GM12891 (cell line): ENCODE measurements at regions not wholly inside any gene's neighbourhood (a gene's known extent, or its start where the extent isn't known, plus 50 kb on each side); places are given as distances from the start of the nearest gene placed in this dataset.

Experiments
- POLR2A ChIP-seq: IDR thresholded peaks from 2 replicates; pipeline ENCODE4 v1.6.1; 2011; ENCODE audit warnings: low read depth, low read length, control low read depth
- POLR2AphosphoS5 ChIP-seq: IDR thresholded peaks from 2 replicates; pipeline ENCODE4 v1.6.1; 2011; ENCODE audit warnings: low read depth, low read length, control low read depth
- SPI1 ChIP-seq: IDR thresholded peaks from 2 replicates; pipeline ENCODE4 v1.6.1; 2011; ENCODE audit warnings: low read depth, low read length, control low read depth
- TAF1 ChIP-seq: IDR thresholded peaks from 2 replicates; pipeline ENCODE4 v1.6.1; 2011; ENCODE audit warnings: low read depth, low read length, control low read depth

- TF ChIP-seq POLR2AphosphoS5 (no peak), SPI1 (no peak), TAF1 (no peak), POLR2A (no peak)
Observed at GRCh38 chr16:75927810-75928209, 201.5 kb upstream of the CPHXL start.
